ENCODE measurements at regions not wholly inside any gene's neighbourhood (a gene's known extent, or its start where the extent isn't known, plus 50 kb on each side); places are given as distances from the start of the nearest gene placed in this dataset.

DNA sequence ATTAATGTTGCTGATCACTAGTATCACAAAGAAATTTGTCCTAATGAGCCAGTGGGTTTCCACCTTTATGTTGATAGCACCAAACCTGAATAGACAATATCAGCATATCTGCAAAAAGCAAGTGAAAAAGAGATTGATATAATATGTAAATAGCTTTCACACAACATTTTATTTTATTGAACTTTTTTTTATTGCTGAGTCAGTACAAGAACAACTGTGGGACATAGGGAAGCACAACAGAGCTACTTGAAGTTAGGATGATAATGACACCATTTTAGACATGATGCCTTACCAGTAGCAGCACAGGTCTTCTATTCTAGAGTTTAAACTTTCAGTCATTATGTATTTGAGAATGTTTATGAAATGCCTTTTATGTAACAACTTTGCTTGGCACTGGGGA lies 554.1 kb upstream of the SETBP1 start:
- TF ChIP-seq, protein P1, sequence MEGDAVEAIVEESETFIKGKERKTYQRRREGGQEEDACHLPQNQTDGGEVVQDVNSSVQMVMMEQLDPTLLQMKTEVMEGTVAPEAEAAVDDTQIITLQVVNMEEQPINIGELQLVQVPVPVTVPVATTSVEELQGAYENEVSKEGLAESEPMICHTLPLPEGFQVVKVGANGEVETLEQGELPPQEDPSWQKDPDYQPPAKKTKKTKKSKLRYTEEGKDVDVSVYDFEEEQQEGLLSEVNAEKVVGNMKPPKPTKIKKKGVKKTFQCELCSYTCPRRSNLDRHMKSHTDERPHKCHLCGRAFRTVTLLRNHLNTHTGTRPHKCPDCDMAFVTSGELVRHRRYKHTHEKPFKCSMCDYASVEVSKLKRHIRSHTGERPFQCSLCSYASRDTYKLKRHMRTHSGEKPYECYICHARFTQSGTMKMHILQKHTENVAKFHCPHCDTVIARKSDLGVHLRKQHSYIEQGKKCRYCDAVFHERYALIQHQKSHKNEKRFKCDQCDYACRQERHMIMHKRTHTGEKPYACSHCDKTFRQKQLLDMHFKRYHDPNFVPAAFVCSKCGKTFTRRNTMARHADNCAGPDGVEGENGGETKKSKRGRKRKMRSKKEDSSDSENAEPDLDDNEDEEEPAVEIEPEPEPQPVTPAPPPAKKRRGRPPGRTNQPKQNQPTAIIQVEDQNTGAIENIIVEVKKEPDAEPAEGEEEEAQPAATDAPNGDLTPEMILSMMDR (IDR thresholded peaks at IDR 0.05): no peak
- no peak for TF ChIP-seq EZH2 (IDR thresholded peaks at IDR 0.05)

All from neural progenitor cell (in vitro differentiated cells).